ENCODE measurements at regions not wholly inside any gene's neighbourhood (a gene's known extent, or its start where the extent isn't known, plus 50 kb on each side); places are given as distances from the start of the nearest gene placed in this dataset.

GRCh38 chr10:121236621-121237020, 361.6 kb downstream of the FGFR2 start:
- H3K4me2 ChIP-seq (ENCODE audit: low read length): peak overlapping the region; percentile 5; the same call in 1 of the 2 replicates
- H3K36me3 ChIP-seq (ENCODE audit: control insufficient read depth in 1 of 2, insufficient read depth in 2 of 2, low read length in 2 of 2): no peaks in the 10 kb centered on the region
- ChIA-PET RAD21 (ENCODE audit: low non-redundant PET in 1 of 2, low total read pairs in 2 of 2, uncharacterized antibody in 2 of 2, unreplicated experiment in 2 of 2) (no interaction called here), CTCF (no interaction called here), POLR2A (no interaction called here)
- intact Hi-C loops (cut with micrococcal nuclease): no loop called here
- TF ChIP-seq MAX (IDR thresholded peaks at IDR 0.05): no peak
- TF ChIP-seq CEBPB (IDR thresholded peaks at IDR 0.05; ENCODE audit: low read depth): no peak
- TF ChIP-seq ELF1 (IDR thresholded peaks at IDR 0.05; ENCODE audit: borderline replicate concordance, low read depth): no peak
- TF ChIP-seq ZFX (IDR thresholded peaks at IDR 0.05): no peak
- no peak for TF ChIP-seq EZH2 (IDR thresholded peaks at IDR 0.05)
- TF ChIP-seq, protein P1, sequence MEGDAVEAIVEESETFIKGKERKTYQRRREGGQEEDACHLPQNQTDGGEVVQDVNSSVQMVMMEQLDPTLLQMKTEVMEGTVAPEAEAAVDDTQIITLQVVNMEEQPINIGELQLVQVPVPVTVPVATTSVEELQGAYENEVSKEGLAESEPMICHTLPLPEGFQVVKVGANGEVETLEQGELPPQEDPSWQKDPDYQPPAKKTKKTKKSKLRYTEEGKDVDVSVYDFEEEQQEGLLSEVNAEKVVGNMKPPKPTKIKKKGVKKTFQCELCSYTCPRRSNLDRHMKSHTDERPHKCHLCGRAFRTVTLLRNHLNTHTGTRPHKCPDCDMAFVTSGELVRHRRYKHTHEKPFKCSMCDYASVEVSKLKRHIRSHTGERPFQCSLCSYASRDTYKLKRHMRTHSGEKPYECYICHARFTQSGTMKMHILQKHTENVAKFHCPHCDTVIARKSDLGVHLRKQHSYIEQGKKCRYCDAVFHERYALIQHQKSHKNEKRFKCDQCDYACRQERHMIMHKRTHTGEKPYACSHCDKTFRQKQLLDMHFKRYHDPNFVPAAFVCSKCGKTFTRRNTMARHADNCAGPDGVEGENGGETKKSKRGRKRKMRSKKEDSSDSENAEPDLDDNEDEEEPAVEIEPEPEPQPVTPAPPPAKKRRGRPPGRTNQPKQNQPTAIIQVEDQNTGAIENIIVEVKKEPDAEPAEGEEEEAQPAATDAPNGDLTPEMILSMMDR (IDR thresholded peaks at IDR 0.05 in 2 of 3, conservative IDR thresholded peaks at IDR 0.05 in 1 of 3; ENCODE audit: borderline replicate concordance in 1 of 3, insufficient read depth in 1 of 3, low read depth in 2 of 3, low read length in 2 of 3): no peak
- TF ChIP-seq EGR1 (IDR thresholded peaks at IDR 0.05; ENCODE audit: low read depth): no peak
- TF ChIP-seq REST (IDR thresholded peaks at IDR 0.05; ENCODE audit: low read depth): no peak
- TF ChIP-seq ATF3 (IDR thresholded peaks at IDR 0.05): no peak
- H3K27me3 ChIP-seq (ENCODE audit: insufficient read depth, low read length): no peaks in the 10 kb centered on the region
- no peaks in the 10 kb centered on the region for H4K20me1 ChIP-seq (ENCODE audit: insufficient read depth)
- peaks cover 2 to 15% of the 10 kb centered on the region in 2 experiments; a peak in 1 of 4 replicates for H3K4me1 ChIP-seq (ENCODE audit: control insufficient read depth in 1 of 2, insufficient read depth in 2 of 2, low read length in 2 of 2)
- no peak overlapping the region for H2AFZ ChIP-seq (ENCODE audit: low read depth, low read length, poor library complexity, severe bottlenecking)
- no peak overlapping the region for H3K4me3 ChIP-seq (replicated peaks in 1 of 2; ENCODE audit: low read depth in 1 of 2, low read length in 2 of 2)
- DNase-seq (ENCODE audit: low read depth, low spot score) (peak; percentile 10), ATAC-seq (peak; percentile 61)
- no peak overlapping the region for H3K9ac ChIP-seq (ENCODE audit: low read length)
- H3K79me2 ChIP-seq (ENCODE audit: insufficient read depth, low read length): no peaks in the 10 kb centered on the region
- H3K9me3 ChIP-seq (ENCODE audit: control insufficient read depth in 1 of 2, insufficient read depth in 1 of 2, low read depth in 1 of 2, low read length in 2 of 2): no peaks in the 10 kb centered on the region
- BruUV-seq (replicated peaks): no TSS peak
- H3K9me2 ChIP-seq (ENCODE audit: insufficient read depth): no peaks in the 10 kb centered on the region
- no peak overlapping the region for H3K27ac ChIP-seq (ENCODE audit: low read depth, low read length)
